ENCODE measurements at regions not wholly inside any gene's neighbourhood (a gene's known extent, or its start where the extent isn't known, plus 50 kb on each side); places are given as distances from the start of the nearest gene placed in this dataset.

DNA sequence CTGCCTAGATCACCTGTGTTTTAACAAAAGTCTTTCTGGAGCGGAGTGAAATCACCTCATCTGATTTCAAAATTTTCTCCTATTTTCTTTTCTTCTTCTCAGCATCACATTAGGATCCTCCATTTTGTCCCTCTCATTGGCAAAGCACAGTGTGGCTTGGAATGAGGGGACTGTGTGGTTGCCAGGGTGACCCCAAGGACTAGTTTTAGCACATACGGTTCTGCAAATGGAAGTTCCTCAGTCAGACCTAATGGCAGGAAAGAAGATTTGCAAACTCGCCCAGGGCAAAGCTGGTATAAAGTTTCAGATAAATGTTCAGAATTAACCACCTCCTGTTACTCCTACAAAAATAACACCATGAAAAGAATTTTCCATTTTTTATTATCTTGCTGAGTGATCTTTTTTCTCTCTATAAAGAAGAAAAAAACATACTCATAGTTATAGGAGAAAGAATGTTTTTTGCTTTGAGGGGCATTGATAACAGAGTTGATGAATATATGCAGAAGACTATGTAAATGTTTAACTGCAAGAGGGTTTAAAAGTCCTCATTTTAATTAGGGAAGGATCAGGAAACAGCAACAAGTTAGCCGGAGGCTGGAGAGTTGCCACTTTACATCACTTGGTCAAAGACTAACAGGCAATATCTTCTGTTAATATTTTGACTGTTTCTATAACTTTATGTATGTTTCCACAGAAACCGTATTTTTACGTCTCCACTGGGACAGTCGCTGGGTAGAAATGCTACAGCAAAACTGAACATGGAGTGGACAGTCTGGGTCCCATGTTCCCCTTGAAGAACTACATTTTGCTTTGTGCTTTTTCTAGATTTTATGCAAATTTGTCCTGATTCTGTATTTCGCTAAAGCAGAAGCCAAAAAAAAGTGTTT lies 257.8 kb downstream of the NR2F1-AS1 start:
- Histone ChIP-seq H3K9me1 (replicated peaks; ENCODE audit: control insufficient read depth, extremely low read depth, insufficient read depth, low read length) (no peaks in the 10 kb centered on the region), H3K4me3 (replicated peaks in 1 of 3; ENCODE audit: insufficient read depth in 1 of 3, low read depth in 1 of 3, low read length in 3 of 3) (no peak overlapping the region), H3K36me3 (ENCODE audit: control insufficient read depth in 2 of 2, extremely low read depth in 1 of 2, insufficient read depth in 2 of 2, low read length in 2 of 2) (no peaks in the 10 kb centered on the region), H3K27me3 (ENCODE audit: control insufficient read depth in 2 of 2, insufficient read depth in 2 of 2, low read length in 2 of 2) (no peaks in the 10 kb centered on the region), H4K20me1 (replicated peaks; ENCODE audit: control insufficient read depth, extremely low read depth, insufficient read depth, low read length) (no peaks in the 10 kb centered on the region), H3K4me2 (ENCODE audit: insufficient read depth, low read length) (no peak overlapping the region), H3K27ac (ENCODE audit: insufficient read depth, low read depth, low read length) (no peak overlapping the region), H2AFZ (ENCODE audit: low read depth, low read length) (no peak overlapping the region), H3K9me3 (replicated peaks; ENCODE audit: control insufficient read depth, insufficient read depth, low read length) (no peaks in the 10 kb centered on the region), H3K9ac (replicated peaks; ENCODE audit: extremely low read depth, insufficient read depth, low read length) (no peak overlapping the region), H3K79me2 (ENCODE audit: control insufficient read depth, insufficient read depth, low read length) (no peaks in the 10 kb centered on the region), H3K4me1 (ENCODE audit: control insufficient read depth, extremely low read depth, insufficient read depth, low read length) (no peaks in the 10 kb centered on the region)
- FAIRE-seq (peak; percentile 64), DNase-seq (ENCODE audit: low read depth, low spot score) (no peak)
- TF ChIP-seq GATA2 (IDR thresholded peaks at IDR 0.05; ENCODE audit: insufficient read depth, insufficient read length, low read depth, low read length) (no peak), MYC (IDR thresholded peaks at IDR 0.05; ENCODE audit: low read depth, low read length) (no peak), POLR2AphosphoS5 (IDR thresholded peaks at IDR 0.05; ENCODE audit: insufficient read depth, low read depth, low read length) (no peak), EZH2 (IDR thresholded peaks at IDR 0.05; ENCODE audit: borderline replicate concordance, low read depth, low read length, severe bottlenecking) (no peak), FOS (IDR thresholded peaks at IDR 0.05; ENCODE audit: borderline replicate concordance, insufficient read depth, low read length) (no peak), JUN (IDR thresholded peaks at IDR 0.05; ENCODE audit: borderline replicate concordance, insufficient read depth, insufficient read length, low read depth) (no peak), POLR2A (IDR thresholded peaks at IDR 0.05; ENCODE audit: low read depth, low read length) (no peak)
- TF ChIP-seq, protein P1, sequence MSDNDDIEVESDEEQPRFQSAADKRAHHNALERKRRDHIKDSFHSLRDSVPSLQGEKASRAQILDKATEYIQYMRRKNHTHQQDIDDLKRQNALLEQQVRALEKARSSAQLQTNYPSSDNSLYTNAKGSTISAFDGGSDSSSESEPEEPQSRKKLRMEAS (IDR thresholded peaks at IDR 0.05; ENCODE audit: insufficient read depth, insufficient read length), result no peak
- TF ChIP-seq, protein P2, sequence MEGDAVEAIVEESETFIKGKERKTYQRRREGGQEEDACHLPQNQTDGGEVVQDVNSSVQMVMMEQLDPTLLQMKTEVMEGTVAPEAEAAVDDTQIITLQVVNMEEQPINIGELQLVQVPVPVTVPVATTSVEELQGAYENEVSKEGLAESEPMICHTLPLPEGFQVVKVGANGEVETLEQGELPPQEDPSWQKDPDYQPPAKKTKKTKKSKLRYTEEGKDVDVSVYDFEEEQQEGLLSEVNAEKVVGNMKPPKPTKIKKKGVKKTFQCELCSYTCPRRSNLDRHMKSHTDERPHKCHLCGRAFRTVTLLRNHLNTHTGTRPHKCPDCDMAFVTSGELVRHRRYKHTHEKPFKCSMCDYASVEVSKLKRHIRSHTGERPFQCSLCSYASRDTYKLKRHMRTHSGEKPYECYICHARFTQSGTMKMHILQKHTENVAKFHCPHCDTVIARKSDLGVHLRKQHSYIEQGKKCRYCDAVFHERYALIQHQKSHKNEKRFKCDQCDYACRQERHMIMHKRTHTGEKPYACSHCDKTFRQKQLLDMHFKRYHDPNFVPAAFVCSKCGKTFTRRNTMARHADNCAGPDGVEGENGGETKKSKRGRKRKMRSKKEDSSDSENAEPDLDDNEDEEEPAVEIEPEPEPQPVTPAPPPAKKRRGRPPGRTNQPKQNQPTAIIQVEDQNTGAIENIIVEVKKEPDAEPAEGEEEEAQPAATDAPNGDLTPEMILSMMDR (IDR thresholded peaks at IDR 0.05; ENCODE audit: extremely low read depth in 1 of 2, insufficient read depth in 1 of 2, low read depth in 1 of 2, low read length in 2 of 2), result no peak
- BruUV-seq (replicated peaks), result no TSS peak
- ChIA-PET POLR2A (no interaction called here), CTCF (no interaction called here)
- intact Hi-C loops (cut with micrococcal nuclease) (no loop called here), dilution Hi-C loops (cut with MboI; ENCODE audit: extremely low pct_ligation_motif_present, low sequenced_read_pairs) (no loop called here)

Data from endothelial cell of umbilical vein (primary cell).